ENCODE measurements at regions not wholly inside any gene's neighbourhood (a gene's known extent, or its start where the extent isn't known, plus 50 kb on each side); places are given as distances from the start of the nearest gene placed in this dataset.
"Not testable (repeated sequence)": the region's sequence is repeated elsewhere in the genome, so short reads cannot be mapped to it uniquely, and the experiment has no call there.

GRCh38 chr4:156312261-156312847 lies 358.7 kb upstream of the CTSO start:
- no peak overlapping the region for H3K4me3 Mint-ChIP-seq
- no peaks in the 10 kb centered on the region for H3K27me3 Mint-ChIP-seq
- H3K4me1 Mint-ChIP-seq: no peaks in the 10 kb centered on the region
- DNase-seq: no peak
- no peak for ATAC-seq (ENCODE audit: low read depth in 2 of 2)
- peaks cover 0 to 15% (median 4%) of the 10 kb centered on the region in 7 donors for H3K9me3 Mint-ChIP-seq
- H3K36me3 Mint-ChIP-seq: no peaks in the 10 kb centered on the region
- no peak overlapping the region for H3K27ac Mint-ChIP-seq

GRCh38 chr4:156309031-156309430 lies 355.4 kb upstream of the CTSO start:
- DNase-seq: no peak
- no peak overlapping the region for H3K27ac Mint-ChIP-seq
- no peak overlapping the region for H3K4me3 Mint-ChIP-seq
- H3K4me1 Mint-ChIP-seq: no peaks in the 10 kb centered on the region
- H3K27me3 Mint-ChIP-seq: no peaks in the 10 kb centered on the region
- peaks cover 0 to 3% (median 0%) of the 10 kb centered on the region in 7 donors for H3K9me3 Mint-ChIP-seq
- no peaks in the 10 kb centered on the region for H3K36me3 Mint-ChIP-seq
- ATAC-seq (ENCODE audit: low read depth in 2 of 2): no peak

- ATAC-seq (ENCODE audit: low read depth in 2 of 2): no peak
- Mint-ChIP-seq H3K4me3 (no peak overlapping the region), H3K4me1 (no peaks in the 10 kb centered on the region), H3K36me3 (no peaks in the 10 kb centered on the region), H3K27ac (no peak overlapping the region), H3K9me3 (peaks cover 0 to 3% (median 0%) of the 10 kb centered on the region in 7 donors), H3K27me3 (no peaks in the 10 kb centered on the region)
- no peak for DNase-seq
Observed at GRCh38 chr4:156303708-156304107, 350.0 kb upstream of the CTSO start.

GRCh38 chr4:156298230-156298629 lies 344.6 kb upstream of the CTSO start:
- H3K4me3 Mint-ChIP-seq: no peak overlapping the region
- DNase-seq: no peak
- no peak for ATAC-seq (ENCODE audit: low read depth in 2 of 2)
- no peak overlapping the region for H3K27ac Mint-ChIP-seq
- peaks cover 0 to 2% (median 0%) of the 10 kb centered on the region in 7 donors for H3K9me3 Mint-ChIP-seq
- no peaks in the 10 kb centered on the region for H3K36me3 Mint-ChIP-seq
- H3K27me3 Mint-ChIP-seq: no peaks in the 10 kb centered on the region
- no peaks in the 10 kb centered on the region for H3K4me1 Mint-ChIP-seq

- Mint-ChIP-seq H3K27me3 (no peaks in the 10 kb centered on the region), H3K9me3 (peaks cover 0 to under 1% (median 0%) of the 10 kb centered on the region in 7 donors)
Observed at GRCh38 chr4:156295676-156296195, 342.1 kb upstream of the CTSO start.

GRCh38 chr4:156294577-156294976 lies 340.9 kb upstream of the CTSO start:
- no peaks in the 10 kb centered on the region for H3K36me3 Mint-ChIP-seq
- no peaks in the 10 kb centered on the region for H3K27me3 Mint-ChIP-seq
- DNase-seq (no peak), ATAC-seq (ENCODE audit: low read depth in 2 of 2) (no peak)
- no peak overlapping the region for H3K4me3 Mint-ChIP-seq
- H3K4me1 Mint-ChIP-seq: no peaks in the 10 kb centered on the region
- H3K27ac Mint-ChIP-seq: no peak overlapping the region
- H3K9me3 Mint-ChIP-seq: peaks cover 0 to 1% (median 0%) of the 10 kb centered on the region in 7 donors

More at GRCh38 chr4:156295676-156296195, 342.1 kb upstream of the CTSO start:
- no peaks in the 10 kb centered on the region for H3K4me1 Mint-ChIP-seq
- no peak overlapping the region for H3K4me3 Mint-ChIP-seq
- H3K27ac Mint-ChIP-seq: no peak overlapping the region
- ATAC-seq (ENCODE audit: low read depth in 2 of 2) (no peak), DNase-seq (no peak)
- H3K36me3 Mint-ChIP-seq: no peaks in the 10 kb centered on the region

- Mint-ChIP-seq H3K9me3 (peaks cover 0 to 2% (median 0%) of the 10 kb centered on the region in 7 donors), H3K27me3 (no peaks in the 10 kb centered on the region), H3K27ac (no peak overlapping the region), H3K4me3 (no peak overlapping the region), H3K36me3 (no peaks in the 10 kb centered on the region), H3K4me1 (no peaks in the 10 kb centered on the region)
- DNase-seq (no peak), ATAC-seq (ENCODE audit: low read depth in 2 of 2) (no peak)
Observed at GRCh38 chr4:156293657-156294297, 340.1 kb upstream of the CTSO start.

- H3K27ac Mint-ChIP-seq: no peak overlapping the region
- DNase-seq (no peak), ATAC-seq (ENCODE audit: low read depth in 2 of 2) (no peak)
- H3K9me3 Mint-ChIP-seq: peaks cover 0 to 2% (median 0%) of the 10 kb centered on the region in 7 donors
- H3K27me3 Mint-ChIP-seq: no peaks in the 10 kb centered on the region
- H3K4me3 Mint-ChIP-seq: no peak overlapping the region
- H3K4me1 Mint-ChIP-seq: no peaks in the 10 kb centered on the region
- H3K36me3 Mint-ChIP-seq: no peaks in the 10 kb centered on the region
Observed at GRCh38 chr4:156291317-156291716, 337.7 kb upstream of the CTSO start.

GRCh38 chr4:156290811-156291210 lies 337.1 kb upstream of the CTSO start:
- Mint-ChIP-seq H3K4me3 (no peak overlapping the region), H3K27ac (no peak overlapping the region), H3K36me3 (no peaks in the 10 kb centered on the region), H3K27me3 (no peaks in the 10 kb centered on the region), H3K4me1 (no peaks in the 10 kb centered on the region), H3K9me3 (peaks cover 0 to 3% (median 0%) of the 10 kb centered on the region in 7 donors)
- no peak for DNase-seq
- ATAC-seq (ENCODE audit: low read depth in 2 of 2): no peak

GRCh38 chr4:156290026-156290425 lies 336.4 kb upstream of the CTSO start:
- not testable (repeated sequence) for H3K4me1 Mint-ChIP-seq; H3K9me3 Mint-ChIP-seq; DNase-seq; H3K4me3 Mint-ChIP-seq; H3K27ac Mint-ChIP-seq; H3K36me3 Mint-ChIP-seq; H3K27me3 Mint-ChIP-seq; ATAC-seq (ENCODE audit: low read depth in 2 of 2)

GRCh38 chr4:156280686-156281085 lies 327.0 kb upstream of the CTSO start:
- no peaks in the 10 kb centered on the region for H3K4me1 Mint-ChIP-seq
- no peak for ATAC-seq (ENCODE audit: low read depth in 2 of 2)

GRCh38 chr4:156265407-156265806 lies 311.7 kb upstream of the CTSO start:
- no peaks in the 10 kb centered on the region for H3K36me3 Mint-ChIP-seq
- no peak for DNase-seq
- H3K4me3 Mint-ChIP-seq: no peak overlapping the region
- H3K4me1 Mint-ChIP-seq: no peaks in the 10 kb centered on the region
- no peaks in the 10 kb centered on the region for H3K27me3 Mint-ChIP-seq
- H3K27ac Mint-ChIP-seq: peak overlapping the region in 1 of 6 donors; percentile 11
- ATAC-seq (ENCODE audit: low read depth in 2 of 2): no peak
- peaks cover 0 to 2% (median 0%) of the 10 kb centered on the region in 7 donors for H3K9me3 Mint-ChIP-seq

More at GRCh38 chr4:156280686-156281085, 327.0 kb upstream of the CTSO start:
- Mint-ChIP-seq H3K27me3 (no peaks in the 10 kb centered on the region), H3K9me3 (peaks cover 0 to 5% (median 0%) of the 10 kb centered on the region in 7 donors), H3K4me3 (no peak overlapping the region), H3K36me3 (no peaks in the 10 kb centered on the region), H3K27ac (no peak overlapping the region)
- no peak for DNase-seq

- no peak for DNase-seq
- Mint-ChIP-seq H3K27me3 (no peaks in the 10 kb centered on the region), H3K9me3 (peaks cover 0 to 3% (median 0%) of the 10 kb centered on the region in 7 donors), H3K36me3 (no peaks in the 10 kb centered on the region), H3K4me3 (no peak overlapping the region), H3K4me1 (no peaks in the 10 kb centered on the region), H3K27ac (no peak overlapping the region)
- ATAC-seq (ENCODE audit: low read depth in 2 of 2): no peak
Observed at GRCh38 chr4:156261230-156261629, 307.6 kb upstream of the CTSO start.

- ATAC-seq (ENCODE audit: low read depth in 2 of 2): no peak
- no peak for DNase-seq
- no peak overlapping the region for H3K27ac Mint-ChIP-seq
- no peaks in the 10 kb centered on the region for H3K36me3 Mint-ChIP-seq
- no peak overlapping the region for H3K4me3 Mint-ChIP-seq
- peaks cover 0 to 7% (median 3%) of the 10 kb centered on the region in 7 donors for H3K9me3 Mint-ChIP-seq
- H3K27me3 Mint-ChIP-seq: no peaks in the 10 kb centered on the region
- no peaks in the 10 kb centered on the region for H3K4me1 Mint-ChIP-seq
Observed at GRCh38 chr4:156255230-156256007, 301.8 kb upstream of the CTSO start.

Measured in naive B cell (primary cell).